ENCODE measurements at regions not wholly inside any gene's neighbourhood (a gene's known extent, or its start where the extent isn't known, plus 50 kb on each side); places are given as distances from the start of the nearest gene placed in this dataset.

DNA sequence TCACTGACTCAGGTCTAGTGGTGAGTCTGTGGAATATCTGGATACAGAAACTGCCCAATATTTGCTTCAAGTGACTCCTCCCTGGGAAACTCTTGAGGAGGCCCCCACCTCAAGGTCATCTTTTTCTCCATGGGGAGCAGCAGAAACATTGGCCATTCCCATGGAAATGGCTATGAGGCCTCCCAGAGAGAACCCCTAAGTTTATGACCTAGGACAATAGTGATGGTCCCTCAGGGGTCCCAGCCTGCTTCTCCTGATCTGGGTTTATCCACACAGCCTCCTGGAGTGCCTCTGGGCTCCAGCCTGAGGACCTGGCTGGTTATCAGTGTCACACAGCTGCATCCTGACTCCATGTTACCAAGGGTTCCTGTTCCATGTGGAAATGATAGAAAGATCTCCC lies 131.2 kb downstream of the ZNF280B start:
- Histone ChIP-seq H3K56ac (ENCODE audit: insufficient read length, low read depth, low read length) (no peak overlapping the region), H3K4me1 (ENCODE audit: insufficient read depth, low read length) (no peaks in the 10 kb centered on the region), H4K5ac (ENCODE audit: insufficient read length, low read depth, low read length) (no peak overlapping the region), H2BK120ac (ENCODE audit: low read depth, low read length, poor library complexity, severe bottlenecking) (no peak overlapping the region), H2BK20ac (ENCODE audit: low read depth, low read length, poor library complexity, severe bottlenecking) (no peak overlapping the region), H3K79me2 (ENCODE audit: insufficient read depth, low read length) (no peaks in the 10 kb centered on the region), H3K23me2 (ENCODE audit: insufficient read length, low read depth, low read length, poor library complexity, severe bottlenecking) (no peaks in the 10 kb centered on the region), H3K9ac (ENCODE audit: extremely low read depth, insufficient read length, low read length) (no peak overlapping the region), H2BK12ac (ENCODE audit: insufficient read length, low read depth, low read length) (no peak overlapping the region), H2BK15ac (ENCODE audit: low read depth, low read length) (no peak overlapping the region), H4K20me1 (ENCODE audit: control insufficient read depth, insufficient read depth, insufficient read length) (no peaks in the 10 kb centered on the region), H4K91ac (ENCODE audit: insufficient read length, low read depth, low read length) (no peak overlapping the region), H3K27ac (ENCODE audit: insufficient read length, low read depth, low read length) (no peak overlapping the region), H2BK5ac (ENCODE audit: insufficient read length, low read length) (no peak overlapping the region), H3K4ac (ENCODE audit: low read depth, low read length) (no peak overlapping the region), H4K8ac (replicated peaks; ENCODE audit: insufficient read length, low read depth, low read length) (no peak overlapping the region), H3K27me3 (ENCODE audit: insufficient read depth, low read length) (peaks cover 73% of the 10 kb centered on the region), H2AK5ac (ENCODE audit: insufficient read length, low read length) (no peak overlapping the region), H3K79me1 (ENCODE audit: insufficient read depth, low read depth, low read length, poor library complexity, severe bottlenecking) (no peaks in the 10 kb centered on the region), H3K23ac (ENCODE audit: insufficient read length, low read depth, low read length) (no peak overlapping the region), H3T11ph (ENCODE audit: low read length) (no peak overlapping the region), H3K14ac (ENCODE audit: insufficient read depth, low read length) (no peak overlapping the region), H3K18ac (ENCODE audit: insufficient read length, low read depth, low read length) (no peak overlapping the region), H2AFZ (ENCODE audit: low read length) (no peak overlapping the region), H3K9me3 (ENCODE audit: control insufficient read depth, low read depth, low read length) (no peaks in the 10 kb centered on the region), H3K4me2 (ENCODE audit: insufficient read depth, insufficient read length, low read length) (no peak overlapping the region)
- H3K9me3 Mint-ChIP-seq, result no peaks in the 10 kb centered on the region; a peak in 1 of 5 replicates
- H3K4me1 Mint-ChIP-seq, result peaks cover 0 to 9% of the 10 kb centered on the region in 2 experiments; a peak in 2 of 4 replicates
- H3K4me3 Mint-ChIP-seq, result no peak overlapping the region
- no peak for TF ChIP-seq CTCF (conservative IDR thresholded peaks at IDR 0.05)
- no peak overlapping the region for H3K27ac Mint-ChIP-seq
- H3K36me3 Mint-ChIP-seq (ENCODE audit: insufficient read depth in 1 of 3, low read depth in 3 of 3), result no peaks in the 10 kb centered on the region
- no peak for DNase-seq
- H3K27me3 Mint-ChIP-seq (ENCODE audit: low read depth), result peaks cover 100% of the 10 kb centered on the region
